Neural progenitor cell (in vitro differentiated cells): ENCODE measurements at regions not wholly inside any gene's neighbourhood (a gene's known extent, or its start where the extent isn't known, plus 50 kb on each side); places are given as distances from the start of the nearest gene placed in this dataset.

Source experiments
- DNase-seq: peaks from one replicate; pipeline ENCODE4 v3.0.0-alpha.2; 2016; ENCODE audit warnings: low spot score
- H2AFZ ChIP-seq: fragments of 200-600 bp; sonication (generic); replicated peaks from 2 replicates; pipeline ENCODE4 v1.6.1; 2016; ENCODE audit warnings: antibody characterized with exemption
- H3F3A ChIP-seq: fragments of 200-600 bp; sonication (generic); 2 replicates; pipeline ENCODE4 v1.6.1; 2016; ENCODE audit warnings: antibody characterized with exemption, low read depth
- H3K27ac ChIP-seq: fragments of 200-600 bp; sonication (generic); 2 replicates; pipeline ENCODE4 v1.5.1; 2016; ENCODE audit warnings: mild to moderate bottlenecking
- H3K27me3 ChIP-seq: fragments of 200-600 bp; sonication (generic); 2 replicates; pipeline ENCODE4 v1.6.1; 2016; ENCODE audit warnings: mild to moderate bottlenecking, moderate library complexity
- H3K36me3 ChIP-seq: fragments of 200-600 bp; sonication (generic); 2 replicates; pipeline ENCODE4 v1.5.1; 2016
- H3K4me1 ChIP-seq: fragments of 200-600 bp; sonication (generic); 2 replicates; pipeline ENCODE4 v1.6.1; 2016; ENCODE audit warnings: mixed run types
- H3K4me2 ChIP-seq: fragments of 200-600 bp; sonication (generic); 2 replicates; pipeline ENCODE4 v1.6.1; 2016
- H3K4me3 ChIP-seq: fragments of 200-600 bp; sonication (generic); 2 replicates; pipeline ENCODE4 v1.5.1; 2016
- H3K79me2 ChIP-seq: fragments of 200-600 bp; sonication (generic); 2 replicates; pipeline ENCODE4 v1.6.1; 2016; ENCODE audit warnings: low read depth
- H3K9ac ChIP-seq: fragments of 200-600 bp; sonication (generic); 2 replicates; pipeline ENCODE4 v1.6.1; 2016
- H3K9me3 ChIP-seq: fragments of 200-600 bp; sonication (generic); 2 replicates; pipeline ENCODE4 v1.5.1; 2016; ENCODE audit warnings: low read depth
- H4K20me1 ChIP-seq: fragments of 200-600 bp; sonication (generic); 2 replicates; pipeline ENCODE4 v1.6.1; 2016; ENCODE audit warnings: low read depth
- H3K27ac Mint-ChIP-seq: 3 replicates; pipeline ENCODE4 v1.8.0; 2021; ENCODE audit warnings: mixed read lengths
- H3K27me3 Mint-ChIP-seq: 2 replicates; pipeline ENCODE4 v1.8.0; 2022; ENCODE audit warnings: low read depth, mild to moderate bottlenecking, inconsistent platforms, moderate library complexity, mixed read lengths; ENCODE audit not compliant: insufficient read depth
- H3K36me3 Mint-ChIP-seq: 3 replicates; pipeline ENCODE4 v1.8.0; 2021; ENCODE audit warnings: mixed read lengths
- H3K4me1 Mint-ChIP-seq: 3 replicates; pipeline ENCODE4 v1.8.0; 2021; ENCODE audit warnings: mixed read lengths
- H3K4me3 Mint-ChIP-seq: 3 replicates; pipeline ENCODE4 v1.8.0; 2021; ENCODE audit warnings: mild to moderate bottlenecking, moderate library complexity, mixed read lengths
- H3K9me3 Mint-ChIP-seq: 3 replicates; pipeline ENCODE4 v1.8.0; 2020; ENCODE audit warnings: mixed read lengths
- CTCF ChIP-seq: fragments of 200-600 bp; sonication (generic); IDR thresholded peaks from 2 replicates; pipeline ENCODE4 v1.5.1; 2017; ENCODE audit warnings: antibody characterized with exemption, mild to moderate bottlenecking
- EZH2 ChIP-seq: fragments of 200-600 bp; sonication (generic); IDR thresholded peaks from 2 replicates; pipeline ENCODE4 v1.6.1; 2017; ENCODE audit warnings: antibody characterized with exemption, mild to moderate bottlenecking, moderate library complexity
- EZH2phosphoT487 ChIP-seq: fragments of 200-600 bp; sonication (generic); IDR thresholded peaks from 2 replicates; pipeline ENCODE4 v1.6.1; 2017; ENCODE audit warnings: antibody characterized with exemption

GRCh38 chrX:39900777-39901170, 197.0 kb downstream of the BCOR start:
- H3K4me3 Mint-ChIP-seq = peak overlapping the region; percentile 10
- H3K4me1 ChIP-seq = peaks cover 46% of the 10 kb centered on the region

GRCh38 chrX:39903343-39903742, 194.4 kb downstream of the BCOR start:
- no peak for TF ChIP-seq CTCF
- TF ChIP-seq EZH2 = no peak
- TF ChIP-seq EZH2phosphoT487 = no peak
- no peaks in the 10 kb centered on the region for H3K36me3 ChIP-seq

More at GRCh38 chrX:39900777-39901170, 197.0 kb downstream of the BCOR start:
- no peaks in the 10 kb centered on the region for H3K9me3 ChIP-seq
- H3K36me3 ChIP-seq = no peaks in the 10 kb centered on the region
- Mint-ChIP-seq H3K27ac (no peak overlapping the region), H3K4me1 (peaks cover 51% of the 10 kb centered on the region), H3K9me3 (peaks cover 18% of the 10 kb centered on the region), H3K27me3 (peaks cover 18% of the 10 kb centered on the region), H3K36me3 (no peaks in the 10 kb centered on the region)
- H3K79me2 ChIP-seq = no peaks in the 10 kb centered on the region
- DNase-seq = peak; percentile 36
- H2AFZ ChIP-seq = peak overlapping the region; percentile 73
- H3K4me2 ChIP-seq = peak overlapping the region; percentile 51
- no peak overlapping the region for H3K27ac ChIP-seq
- no peaks in the 10 kb centered on the region for H3K27me3 ChIP-seq
- TF ChIP-seq EZH2phosphoT487 (no peak), CTCF (no peak)
- H3K9ac ChIP-seq = no peak overlapping the region
- H3F3A ChIP-seq = peaks cover 23% of the 10 kb centered on the region
- no peaks in the 10 kb centered on the region for H4K20me1 ChIP-seq
- H3K4me3 ChIP-seq = no peak overlapping the region

GRCh38 chrX:39903937-39904336, 193.8 kb downstream of the BCOR start:
- H3K4me3 Mint-ChIP-seq = no peak overlapping the region
- no peaks in the 10 kb centered on the region for H3K79me2 ChIP-seq
- no peak for DNase-seq
- H3K9me3 ChIP-seq = no peaks in the 10 kb centered on the region
- H3K36me3 ChIP-seq = no peaks in the 10 kb centered on the region
- H4K20me1 ChIP-seq = no peaks in the 10 kb centered on the region
- no peaks in the 10 kb centered on the region for H3K36me3 Mint-ChIP-seq
- peaks cover 29% of the 10 kb centered on the region for H3K4me1 ChIP-seq
- no peak overlapping the region for H3K27ac ChIP-seq
- H3K4me2 ChIP-seq = no peak overlapping the region
- H3K27me3 Mint-ChIP-seq = peaks cover 15% of the 10 kb centered on the region
- H3K4me3 ChIP-seq = no peak overlapping the region
- no peak overlapping the region for H3K27ac Mint-ChIP-seq
- peaks cover 11% of the 10 kb centered on the region for H3K9me3 Mint-ChIP-seq
- no peak overlapping the region for H2AFZ ChIP-seq
- peaks cover 52% of the 10 kb centered on the region for H3K4me1 Mint-ChIP-seq
- no peak overlapping the region for H3K9ac ChIP-seq
- H3K27me3 ChIP-seq = no peaks in the 10 kb centered on the region
- H3F3A ChIP-seq = peaks cover 3% of the 10 kb centered on the region
- no peak for TF ChIP-seq EZH2phosphoT487
- TF ChIP-seq EZH2 = no peak
- TF ChIP-seq CTCF = no peak

More at GRCh38 chrX:39903343-39903742, 194.4 kb downstream of the BCOR start:
- H2AFZ ChIP-seq = no peak overlapping the region
- no peak overlapping the region for H3K4me2 ChIP-seq
- no peaks in the 10 kb centered on the region for H3K36me3 Mint-ChIP-seq
- DNase-seq = no peak
- H3K9me3 Mint-ChIP-seq = peaks cover 13% of the 10 kb centered on the region
- H3K27me3 ChIP-seq = no peaks in the 10 kb centered on the region
- peak overlapping the region; percentile 24 for H3K4me3 Mint-ChIP-seq
- peaks cover 46% of the 10 kb centered on the region for H3K4me1 Mint-ChIP-seq
- peaks cover 30% of the 10 kb centered on the region for H3K4me1 ChIP-seq
- peaks cover 5% of the 10 kb centered on the region for H3F3A ChIP-seq
- H3K9me3 ChIP-seq = no peaks in the 10 kb centered on the region
- H3K79me2 ChIP-seq = no peaks in the 10 kb centered on the region
- H3K27me3 Mint-ChIP-seq = peaks cover 15% of the 10 kb centered on the region
- H3K27ac Mint-ChIP-seq = no peak overlapping the region
- H3K27ac ChIP-seq = no peak overlapping the region
- no peaks in the 10 kb centered on the region for H4K20me1 ChIP-seq
- no peak overlapping the region for H3K9ac ChIP-seq
- no peak overlapping the region for H3K4me3 ChIP-seq
